Upper lobe of left lung (tissue), 4 donors: ENCODE measurements at regions not wholly inside any gene's neighbourhood (a gene's known extent, or its start where the extent isn't known, plus 50 kb on each side); places are given as distances from the start of the nearest gene placed in this dataset.

Experiments used
- CTCF ChIP-seq, 6 experiments: fragments of 450-650 bp in 4 of 6; fragments of 200-600 bp in 2 of 6; sonication (generic) in 2 of 6; IDR thresholded peaks; one replicate each; pipeline ENCODE4 v1.5.1; 2016 to 2019; ENCODE audit warnings: antibody characterized with exemption in 6 of 6
- POLR2AphosphoS5 ChIP-seq, 2 donors: sonication (generic); formaldehyde crosslinking; IDR thresholded peaks; one replicate each; pipeline ENCODE4 v1.5.1; 2017; ENCODE audit warnings: antibody characterized with exemption in 2 of 2

- TF ChIP-seq CTCF (IDR thresholded peaks at IDR 0.05) (no peak), POLR2AphosphoS5 (IDR thresholded peaks at IDR 0.05) (no peak)
Measured at GRCh38 chr9:78682216-78682615, 385.3 kb downstream of the PSAT1 start.
